HG02973 (cell line): ENCODE measurements at regions not wholly inside any gene's neighbourhood (a gene's known extent, or its start where the extent isn't known, plus 50 kb on each side); places are given as distances from the start of the nearest gene placed in this dataset.
"Not testable (repeated sequence)": the region's sequence is repeated elsewhere in the genome, so short reads cannot be mapped to it uniquely, and the experiment has no call there.

Experiments used
- ATAC-seq: cut with Tn5 transposase; IDR thresholded peaks from one replicate; pipeline ENCODE4 v1.9.1; 2021; ENCODE audit warnings: moderate library complexity; ENCODE audit not compliant: unreplicated experiment

GRCh38 chr10:71015674-71016073, 127.3 kb upstream of the PCBD1 start:
- no peak for ATAC-seq

- ATAC-seq = not testable (repeated sequence)
Measured at GRCh38 chr10:71020061-71020460, 131.7 kb upstream of the PCBD1 start.

GRCh38 chr10:71021402-71021801, 133.0 kb upstream of the PCBD1 start:
- no peak for ATAC-seq

- no peak for ATAC-seq
Measured at GRCh38 chr10:71023704-71024283, 135.4 kb upstream of the PCBD1 start.

GRCh38 chr10:71024490-71024889, 136.1 kb upstream of the PCBD1 start:
- no peak for ATAC-seq

- no peak for ATAC-seq
Measured at GRCh38 chr10:71025535-71025934, 137.2 kb upstream of the PCBD1 start.

GRCh38 chr10:71028066-71028465, 139.7 kb upstream of the PCBD1 start:
- no peak for ATAC-seq

GRCh38 chr10:71029411-71029892, 141.1 kb upstream of the PCBD1 start:
- no peak for ATAC-seq

GRCh38 chr10:71029907-71030306, 141.5 kb upstream of the PCBD1 start:
- no peak for ATAC-seq

GRCh38 chr10:71031026-71031425, 142.7 kb upstream of the PCBD1 start:
- no peak for ATAC-seq

- no peak for ATAC-seq
Measured at GRCh38 chr10:71031603-71032002, 143.2 kb upstream of the PCBD1 start.

- ATAC-seq = no peak
Measured at GRCh38 chr10:71032887-71033286, 144.5 kb upstream of the PCBD1 start.

GRCh38 chr10:71033396-71033980, 145.1 kb upstream of the PCBD1 start:
- ATAC-seq = no peak

GRCh38 chr10:71035511-71036296, 147.3 kb upstream of the PCBD1 start:
- no peak for ATAC-seq

- ATAC-seq = no peak
Measured at GRCh38 chr10:71036297-71036966, 148.1 kb upstream of the PCBD1 start.

GRCh38 chr10:71038091-71038633, 149.8 kb upstream of the PCBD1 start:
- no peak for ATAC-seq

GRCh38 chr10:71038921-71039320, 150.6 kb upstream of the PCBD1 start:
- ATAC-seq = no peak

GRCh38 chr10:71039551-71039950, 151.2 kb upstream of the PCBD1 start:
- ATAC-seq = no peak

GRCh38 chr10:71040343-71040742, 152.0 kb upstream of the PCBD1 start:
- ATAC-seq = no peak

GRCh38 chr10:71040846-71041605, 152.7 kb upstream of the PCBD1 start:
- no peak for ATAC-seq

- ATAC-seq = no peak
Measured at GRCh38 chr10:71042216-71042615, 153.9 kb upstream of the PCBD1 start.
